Stimulated activated CD4-positive, alpha-beta T cell treated with anti-CD3 and anti-CD28 coated beads, Interleukin-15, amount 100 ng/mL, for 48 hours (primary cell): ENCODE measurements at regions not wholly inside any gene's neighbourhood (a gene's known extent, or its start where the extent isn't known, plus 50 kb on each side); places are given as distances from the start of the nearest gene placed in this dataset.

Experiments used
- DNase-seq, 2 donors: peaks; one replicate each; pipeline ENCODE4 v3.0.0-alpha.2; 2020; ENCODE audit warnings: low read depth in 2 of 2

DNA sequence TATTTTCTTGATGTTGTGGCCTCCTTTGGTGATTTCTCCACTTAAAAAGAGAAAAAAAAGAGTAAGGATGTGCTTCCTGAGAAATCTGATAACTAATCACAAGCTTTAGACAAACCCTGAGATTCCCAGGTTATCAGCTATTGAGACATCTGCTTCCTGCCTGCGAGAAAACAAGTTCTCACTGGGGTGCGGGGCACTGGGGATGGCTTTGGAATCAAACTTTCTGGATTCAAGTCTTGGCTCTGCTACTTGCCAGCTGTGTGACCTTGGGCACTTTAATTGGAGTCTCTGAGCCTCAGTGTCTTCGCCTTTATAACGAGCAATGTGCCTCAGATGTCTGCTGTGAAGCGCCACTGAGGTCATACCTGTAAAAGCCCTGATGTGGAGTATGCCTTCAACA lies 152.5 kb upstream of the NAV2 start:
- DNase-seq, result no peak

- no peak for DNase-seq
These were observed 152.9 kb upstream of the NAV2 start for GRCh38 chr11:19559746-19560145.

- DNase-seq, result no peak
These were observed 154.2 kb upstream of the NAV2 start for GRCh38 chr11:19558189-19558986.

DNA sequence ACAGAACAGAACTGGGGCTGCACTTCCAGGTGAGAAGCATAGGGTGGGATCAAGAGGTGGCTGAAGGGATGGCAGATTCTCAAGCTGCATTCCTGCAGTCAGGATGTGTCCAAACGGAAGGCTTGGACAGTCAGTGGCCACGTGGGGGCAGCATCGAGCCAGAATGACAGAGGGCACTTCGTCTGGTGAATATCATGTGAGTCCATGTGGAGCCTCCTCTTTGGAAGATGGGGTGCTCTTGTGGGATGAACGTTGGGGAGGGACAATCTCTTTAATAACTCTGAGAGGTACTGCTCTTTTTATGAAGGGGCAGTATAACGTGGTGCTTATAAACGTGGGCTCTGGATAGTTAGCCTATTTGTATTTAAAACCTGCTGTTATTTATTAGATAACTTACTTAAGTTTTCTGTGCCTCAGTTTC lies 154.9 kb upstream of the NAV2 start:
- DNase-seq, result peak; percentile 53 to 62

DNA sequence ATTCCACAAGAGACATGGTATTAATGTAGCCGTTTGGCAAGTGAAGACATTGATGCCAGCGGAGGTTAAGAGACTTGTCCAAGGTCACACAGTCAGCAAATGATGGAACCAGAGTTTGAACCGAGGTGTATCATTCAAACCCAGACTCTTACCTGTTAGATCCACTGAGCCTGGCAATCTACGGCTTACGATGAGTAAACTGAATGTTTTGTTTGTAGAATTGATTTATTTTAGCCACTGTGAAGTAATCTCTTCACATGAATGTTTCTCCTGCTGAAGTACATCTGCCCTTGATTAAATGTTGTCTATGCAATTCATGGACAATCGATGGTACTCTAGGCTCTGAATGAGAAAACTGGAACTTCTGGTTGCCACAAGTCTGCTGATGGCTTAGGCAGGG lies 155.5 kb upstream of the NAV2 start:
- no peak for DNase-seq

- no peak for DNase-seq
These were observed 157.4 kb upstream of the NAV2 start for GRCh38 chr11:19555266-19555665.

DNA sequence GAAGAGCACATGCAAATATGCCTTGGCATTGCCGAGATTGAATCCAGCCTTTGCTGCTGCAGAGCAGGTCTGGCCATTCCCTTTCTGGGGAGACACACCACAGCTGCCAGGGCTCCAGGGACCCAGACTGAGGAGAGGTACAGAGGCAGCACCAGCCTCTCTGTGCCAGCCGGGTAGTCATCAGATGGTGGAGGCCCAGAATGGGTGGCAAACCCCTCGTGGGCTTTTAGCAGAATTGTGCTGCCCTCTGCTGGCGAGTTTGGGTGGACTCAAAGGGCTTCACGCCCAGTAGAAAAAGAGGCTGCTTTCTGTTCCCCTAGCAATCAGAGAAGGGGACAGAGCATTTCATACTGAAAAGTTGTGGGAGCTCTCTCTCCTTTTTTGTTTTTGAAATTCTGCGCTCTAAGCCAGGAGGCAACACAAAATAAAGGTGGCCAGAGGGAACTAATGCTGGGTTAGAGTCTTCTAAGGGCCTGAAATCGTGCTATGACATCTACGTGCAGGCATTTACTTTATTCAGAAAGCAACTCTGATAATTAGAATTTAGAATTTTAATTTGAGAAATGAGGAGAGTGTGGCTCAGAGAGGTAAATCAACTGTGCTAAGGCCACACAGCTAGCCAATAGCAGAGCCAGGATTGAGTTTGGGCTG lies 158.8 kb upstream of the NAV2 start:
- DNase-seq, result peak; percentile 60 to 69

DNA sequence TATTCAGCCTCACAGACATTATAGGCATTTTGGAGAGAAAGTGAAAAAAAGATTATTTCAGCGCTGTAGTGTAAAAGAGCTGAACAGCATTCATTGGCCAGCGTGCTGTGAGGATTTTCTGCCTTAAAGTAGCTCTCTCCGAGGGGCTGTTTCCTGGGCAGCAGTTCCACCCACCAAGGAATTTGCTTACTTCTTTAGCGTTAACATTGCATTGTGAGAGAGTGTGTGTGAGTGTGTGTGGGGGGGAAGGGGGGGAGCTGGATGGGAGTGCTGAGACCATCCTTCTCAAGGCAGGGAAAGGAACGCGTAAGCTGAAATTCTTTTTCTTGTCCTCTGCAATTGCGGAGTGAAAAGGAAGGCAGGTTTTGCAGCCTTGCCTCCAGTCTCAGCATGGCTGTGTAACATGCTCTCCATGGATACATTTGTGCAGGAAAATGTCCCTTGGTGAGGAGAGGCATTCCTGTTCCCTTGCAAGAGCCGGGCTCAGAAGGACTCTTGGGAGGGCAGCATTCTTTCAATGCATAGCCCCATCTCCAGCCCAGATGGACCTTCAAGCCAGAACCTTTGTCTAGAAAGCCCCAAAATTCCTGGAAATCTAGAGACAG lies 159.9 kb upstream of the NAV2 start:
- no peak for DNase-seq

GRCh38 chr11:19552161-19552560 lies 160.5 kb upstream of the NAV2 start:
- no peak for DNase-seq

- no peak for DNase-seq
These were observed 161.2 kb upstream of the NAV2 start for GRCh38 chr11:19551457-19551856.

GRCh38 chr11:19547044-19547443 lies 165.6 kb upstream of the NAV2 start:
- DNase-seq, result no peak

DNA sequence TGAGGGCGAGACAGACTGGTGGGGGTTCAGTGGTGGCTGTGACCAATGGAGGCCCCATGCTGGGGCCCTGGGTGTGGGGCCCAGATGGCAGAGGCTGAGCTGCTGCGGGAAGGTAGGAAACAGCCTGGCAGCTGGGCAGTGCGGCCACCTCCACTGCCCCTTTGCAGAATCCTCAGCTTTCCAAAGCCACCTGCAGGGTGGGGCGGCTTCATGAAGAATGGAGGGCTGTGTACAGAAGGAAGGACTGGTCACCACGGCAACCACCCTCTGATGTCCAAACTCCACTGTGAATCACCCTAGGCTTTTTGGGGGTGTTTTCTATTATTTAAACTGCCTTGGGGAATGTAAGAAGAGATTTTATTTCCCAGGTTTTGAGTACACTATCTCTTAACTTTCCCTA lies 166.3 kb upstream of the NAV2 start:
- DNase-seq, result no peak

DNA sequence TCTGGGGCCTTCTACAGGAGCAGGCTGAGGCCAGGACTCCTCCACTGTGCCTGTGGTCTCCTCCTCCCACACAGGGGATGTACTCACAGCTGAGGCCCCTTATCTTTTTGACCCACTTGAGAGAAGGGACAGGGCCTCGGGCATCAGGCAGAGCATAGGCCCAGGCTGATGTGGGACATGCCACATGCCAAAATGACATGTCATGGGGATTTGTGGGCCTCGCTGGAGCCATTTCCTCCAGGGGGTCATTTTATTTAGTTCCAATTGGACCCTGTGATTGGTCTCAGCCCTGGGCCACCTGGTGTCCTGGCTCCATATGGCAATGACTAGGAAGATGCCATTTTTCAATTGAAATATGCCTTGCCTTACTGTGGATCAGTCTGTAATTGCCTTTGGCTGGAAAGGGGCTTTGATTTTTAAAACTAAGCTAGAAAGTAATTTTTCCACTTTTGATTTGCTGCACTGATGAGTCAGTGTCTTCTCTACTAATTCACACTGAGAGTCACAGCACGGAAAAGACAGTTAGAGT lies 171.1 kb upstream of the NAV2 start:
- no peak for DNase-seq

DNA sequence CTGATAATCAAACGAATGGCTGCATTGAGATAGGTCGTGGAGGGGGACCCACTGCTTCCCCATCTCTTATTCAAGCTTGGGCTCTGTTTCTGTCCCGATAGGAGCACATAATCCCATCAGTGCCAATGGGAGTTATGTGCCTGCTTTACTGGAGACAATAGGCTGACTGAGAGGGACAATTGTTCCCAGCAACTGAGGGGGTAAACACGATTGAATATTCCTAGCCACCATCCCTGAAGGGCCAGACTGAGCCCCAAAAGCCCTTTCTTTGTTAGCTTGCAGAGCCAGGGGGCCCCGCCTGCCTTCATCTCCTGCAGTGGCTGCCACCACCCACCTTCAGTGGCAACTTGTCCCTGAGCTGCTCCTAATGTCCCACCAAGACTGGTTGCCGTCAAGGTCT lies 172.8 kb upstream of the NAV2 start:
- DNase-seq, result no peak

DNA sequence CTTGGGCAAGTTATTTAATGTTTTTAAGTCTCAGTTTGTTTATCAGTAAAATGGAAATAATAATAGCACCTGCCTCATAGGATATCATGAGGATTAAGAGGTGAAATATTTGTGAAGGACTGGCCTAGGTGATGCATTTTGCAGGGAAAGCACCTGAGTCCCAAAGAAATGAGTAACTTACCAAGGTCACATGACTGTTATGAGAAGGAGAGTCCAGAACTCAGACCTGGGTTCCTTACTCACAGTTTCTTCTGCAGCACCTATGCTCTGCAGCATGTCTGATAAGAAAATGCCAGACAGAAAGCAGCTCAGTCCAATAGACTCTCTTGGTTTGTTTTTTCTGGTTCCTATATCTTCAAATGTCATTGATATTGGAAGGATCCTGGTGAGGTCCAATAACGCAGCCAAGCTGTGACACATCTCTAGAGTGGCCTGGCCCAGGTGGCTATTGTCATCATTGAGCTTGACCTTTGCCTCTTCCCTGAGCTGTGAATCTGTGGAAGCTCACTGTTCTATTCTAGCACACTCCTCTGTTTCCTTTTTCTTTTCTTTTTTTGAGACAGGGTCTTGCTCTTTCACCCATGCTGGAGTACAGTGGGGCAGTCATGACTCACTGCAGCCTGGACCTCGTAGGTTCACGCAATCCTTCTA lies 174.7 kb upstream of the NAV2 start:
- no peak for DNase-seq

- DNase-seq, result no peak
These were observed 176.5 kb upstream of the NAV2 start for GRCh38 chr11:19536131-19536530.

GRCh38 chr11:19530505-19530904 lies 182.1 kb upstream of the NAV2 start:
- DNase-seq, result no peak

GRCh38 chr11:19526119-19526518 lies 186.5 kb upstream of the NAV2 start:
- DNase-seq, result no peak

DNA sequence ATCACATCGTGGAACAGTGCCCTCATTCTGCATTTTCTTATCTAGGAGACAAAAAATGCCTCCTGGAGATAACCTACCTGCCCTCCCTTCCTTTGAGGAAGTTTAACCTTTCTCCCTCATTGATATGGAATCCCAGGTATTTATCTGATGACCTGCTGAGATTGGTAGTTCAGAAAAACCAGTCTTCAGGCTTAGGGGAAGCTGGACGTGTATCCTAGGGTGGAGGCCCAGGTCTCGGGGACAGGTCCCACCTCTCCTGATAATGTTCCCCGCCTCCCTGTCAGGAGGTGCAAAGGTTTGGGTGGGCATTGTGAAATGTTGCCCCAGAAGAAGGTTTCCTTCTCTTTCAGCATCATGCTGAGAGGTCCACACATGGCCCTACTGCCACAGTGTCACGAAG lies 186.9 kb upstream of the NAV2 start:
- DNase-seq, result no peak

DNA sequence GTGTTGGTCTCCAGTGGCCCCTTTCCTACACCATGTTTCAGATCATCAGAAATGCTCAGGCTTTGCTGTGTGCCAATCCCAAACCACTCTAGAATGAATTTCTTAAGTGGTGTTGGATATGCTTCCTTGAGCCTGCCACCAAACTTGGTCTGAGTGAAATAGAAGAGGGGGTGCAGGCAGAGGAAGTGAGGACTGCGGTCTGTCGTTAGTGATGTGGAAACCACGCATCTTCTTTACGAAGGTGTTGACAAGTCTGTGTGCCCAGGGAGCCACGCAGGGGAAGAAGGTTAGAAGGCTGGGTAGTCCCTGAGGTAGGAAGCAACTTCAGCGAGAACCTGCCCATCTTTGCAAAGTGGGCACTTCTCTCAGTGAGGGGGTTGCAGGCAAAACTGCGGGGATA lies 187.4 kb upstream of the NAV2 start:
- DNase-seq, result no peak

DNA sequence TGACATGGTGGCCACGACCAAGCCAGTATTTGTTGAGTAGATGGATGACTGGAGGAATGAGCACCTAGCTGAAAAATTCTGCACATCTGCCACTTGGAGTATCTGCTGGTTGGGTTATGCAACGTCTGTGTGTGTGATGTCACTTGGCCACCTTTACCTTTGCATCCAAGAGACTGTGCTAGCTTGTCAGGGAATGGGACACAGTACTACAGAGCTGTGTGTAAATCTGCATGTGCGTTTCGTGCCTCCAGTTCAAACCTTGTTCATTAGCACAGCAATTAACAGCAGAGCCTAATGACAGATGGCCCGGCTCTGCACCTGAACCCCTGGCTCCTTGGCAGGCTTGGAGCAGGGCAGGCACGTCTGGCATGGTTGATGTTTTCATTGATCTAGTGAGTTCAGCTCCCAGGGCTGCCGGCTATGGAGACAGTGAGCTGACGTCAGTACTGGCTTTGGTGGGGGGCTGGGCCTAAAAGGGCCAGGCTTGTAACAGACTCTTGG lies 188.4 kb upstream of the NAV2 start:
- no peak for DNase-seq

DNA sequence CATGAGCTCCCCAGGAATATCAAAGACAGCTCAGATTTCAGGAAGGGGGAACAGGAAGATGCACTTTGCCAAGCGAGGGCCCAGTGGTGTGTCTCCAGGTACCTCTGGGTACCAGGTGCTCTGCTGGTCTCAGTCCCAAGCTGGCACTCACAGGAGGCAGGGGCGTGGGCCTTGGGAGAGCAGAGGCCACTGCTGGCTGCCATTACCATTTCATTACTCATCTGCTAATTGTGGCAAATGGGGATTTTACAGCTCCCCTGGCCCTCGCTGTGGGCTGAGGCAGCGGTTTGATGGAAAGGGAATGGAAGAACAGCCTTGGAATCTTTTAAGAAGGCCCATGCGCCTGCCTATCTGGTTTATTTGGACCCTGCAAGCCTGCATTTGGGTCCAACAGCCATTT lies 192.0 kb upstream of the NAV2 start:
- no peak for DNase-seq
